ENCODE measurements at regions not wholly inside any gene's neighbourhood (a gene's known extent, or its start where the extent isn't known, plus 50 kb on each side); places are given as distances from the start of the nearest gene placed in this dataset.
"Not testable (repeated sequence)": the region's sequence is repeated elsewhere in the genome, so short reads cannot be mapped to it uniquely, and the experiment has no call there.

- peak; percentile 5 for DNase-seq (ENCODE audit: low read depth)
Observed at GRCh38 chr11:42770444-42771065, 541.2 kb upstream of the API5 start.

- DNase-seq (ENCODE audit: low read depth): no peak
Observed at GRCh38 chr11:42772886-42773285, 538.9 kb upstream of the API5 start.

DNA sequence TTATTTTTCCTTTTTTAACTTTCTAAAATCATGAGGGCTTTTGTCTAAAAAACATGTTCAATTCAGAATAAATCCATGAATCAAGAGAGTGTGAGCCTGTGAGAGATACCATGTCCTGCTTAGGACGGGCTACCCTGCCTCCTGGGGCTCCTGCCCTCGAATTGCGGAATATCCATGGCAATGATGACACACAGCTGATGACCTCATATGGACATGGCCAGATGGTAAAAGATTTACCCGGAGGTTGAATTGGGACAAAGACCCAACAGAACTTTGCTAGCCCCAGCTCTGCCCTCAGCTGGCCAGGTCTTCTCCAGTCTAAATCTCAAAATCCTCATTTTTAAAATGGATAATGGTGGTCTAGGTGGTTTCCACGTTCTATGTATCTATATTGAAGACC is 538.1 kb upstream of the API5 start:
- DNase-seq (ENCODE audit: low read depth): no peak

DNA sequence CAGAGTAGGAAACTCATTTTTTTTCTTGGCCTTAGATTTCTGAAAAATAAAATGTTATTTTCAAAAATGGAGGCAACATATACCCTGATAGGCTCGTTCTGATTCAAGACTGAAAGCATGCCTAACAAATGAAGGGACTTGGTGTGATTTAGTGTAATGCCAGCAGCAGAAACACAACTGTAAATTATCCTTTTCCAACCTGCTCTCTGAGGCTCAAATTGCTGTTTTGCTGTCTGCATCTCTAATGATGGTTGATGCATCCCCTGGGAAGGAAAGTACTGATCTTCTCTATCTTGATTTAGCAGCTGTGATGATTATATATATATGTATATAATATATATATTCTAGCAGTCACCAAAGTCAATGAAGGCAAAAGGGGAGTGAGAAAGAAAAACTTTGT is 537.2 kb upstream of the API5 start:
- DNase-seq (ENCODE audit: low read depth): no peak

DNA sequence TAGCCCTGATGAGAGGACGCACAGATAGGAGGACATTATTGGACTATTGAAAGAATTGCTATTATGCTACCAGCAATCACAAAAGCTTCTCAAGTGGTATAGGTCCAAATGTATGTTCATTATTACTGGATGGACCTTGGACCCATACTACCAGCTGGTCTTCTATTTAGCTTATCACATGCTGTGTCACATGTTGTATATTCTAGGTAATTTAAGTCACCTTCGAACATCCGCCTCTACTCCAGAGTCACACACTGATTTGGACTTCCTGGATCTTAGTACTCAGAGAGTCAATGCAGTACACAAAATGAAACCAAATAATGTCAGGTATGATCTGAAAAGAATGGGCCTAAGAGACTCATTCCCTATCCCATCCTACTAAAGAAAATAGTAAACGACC is 534.0 kb upstream of the API5 start:
- DNase-seq (ENCODE audit: low read depth): no peak

GRCh38 chr11:42778193-42778592 is 533.6 kb upstream of the API5 start:
- no peak for DNase-seq (ENCODE audit: low read depth)

GRCh38 chr11:42779555-42779954 is 532.2 kb upstream of the API5 start:
- DNase-seq (ENCODE audit: low read depth): no peak

GRCh38 chr11:42786981-42787380 is 524.8 kb upstream of the API5 start:
- no peak for DNase-seq (ENCODE audit: low read depth)

DNA sequence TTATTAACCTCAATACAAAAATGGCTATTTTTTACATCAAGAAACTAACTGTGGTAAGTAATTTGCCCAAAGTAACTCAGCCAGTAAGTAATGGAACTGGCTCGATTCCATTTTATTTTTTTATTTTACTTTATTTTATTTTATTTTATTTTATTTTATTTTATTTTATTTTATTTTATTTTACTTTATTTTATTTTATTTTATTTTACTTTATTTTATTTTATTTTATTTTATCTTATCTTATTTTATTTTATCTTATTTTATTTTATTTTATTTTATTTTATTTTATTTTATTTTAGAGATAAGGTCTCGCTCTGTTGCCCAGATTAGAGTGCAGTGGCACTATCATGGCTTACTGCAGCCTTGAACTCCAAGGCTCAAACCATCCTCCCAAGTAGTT is 516.3 kb upstream of the API5 start:
- not testable (repeated sequence) for DNase-seq (ENCODE audit: low read depth)

DNA sequence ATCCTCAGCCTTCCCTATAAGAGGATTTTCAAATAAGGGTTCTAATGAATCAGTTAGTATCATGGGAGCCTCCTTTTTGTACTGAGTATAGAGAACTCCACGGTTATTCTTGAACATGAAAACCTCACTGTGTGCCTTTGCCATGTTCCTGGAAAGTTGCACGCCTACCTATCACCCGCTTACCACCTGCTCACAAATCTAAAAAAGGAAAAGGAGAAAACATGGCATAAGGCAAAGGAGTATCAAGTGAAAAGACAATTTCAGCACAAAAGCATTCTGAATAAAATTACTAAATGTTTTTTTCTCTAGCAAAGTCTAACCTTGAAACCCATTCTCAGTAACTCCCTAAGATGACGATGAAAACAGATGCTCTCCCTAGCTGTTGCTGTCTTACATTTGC is 511.8 kb upstream of the API5 start:
- DNase-seq (ENCODE audit: low read depth): no peak

GRCh38 chr11:42802201-42802899 is 509.4 kb upstream of the API5 start:
- DNase-seq (ENCODE audit: low read depth): no peak

DNA sequence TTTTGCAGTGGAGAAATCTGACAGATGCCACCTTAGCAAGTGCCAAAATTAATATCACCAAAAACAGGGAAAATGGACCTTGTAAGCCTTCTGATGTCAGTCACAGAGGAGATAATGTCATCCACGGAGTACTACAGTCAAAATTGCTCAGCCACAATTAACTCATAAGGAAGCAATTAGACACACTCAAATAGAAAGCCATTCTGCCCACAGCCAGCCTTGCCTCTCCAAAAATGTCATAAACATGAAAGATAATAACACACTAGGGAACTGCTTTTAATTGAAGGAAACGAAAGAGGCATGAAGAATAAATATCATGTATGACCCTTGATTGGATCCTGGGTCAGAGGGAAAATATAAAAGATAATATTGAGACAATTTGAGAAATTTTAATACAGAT is 505.6 kb upstream of the API5 start:
- DNase-seq (ENCODE audit: low read depth): no peak

DNA sequence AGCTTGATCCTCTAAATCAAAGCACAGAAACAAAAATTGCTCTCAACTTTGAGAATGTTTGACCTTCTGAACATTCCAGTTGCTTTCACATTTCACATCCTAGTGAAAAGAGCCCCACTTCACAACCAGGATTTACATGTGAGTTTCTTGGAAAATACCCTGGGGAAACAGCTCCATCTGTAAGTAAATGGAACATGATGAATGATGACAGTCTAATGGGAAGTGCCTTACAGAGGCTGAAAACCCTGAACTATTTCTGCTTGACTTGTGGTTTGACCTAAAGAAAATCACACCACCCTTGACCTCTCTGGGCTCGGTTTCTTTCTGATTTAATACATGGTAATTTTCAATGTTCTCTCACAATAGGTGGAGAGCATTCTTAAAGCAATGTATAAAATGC is 499.4 kb upstream of the API5 start:
- no peak for DNase-seq (ENCODE audit: low read depth)

DNA sequence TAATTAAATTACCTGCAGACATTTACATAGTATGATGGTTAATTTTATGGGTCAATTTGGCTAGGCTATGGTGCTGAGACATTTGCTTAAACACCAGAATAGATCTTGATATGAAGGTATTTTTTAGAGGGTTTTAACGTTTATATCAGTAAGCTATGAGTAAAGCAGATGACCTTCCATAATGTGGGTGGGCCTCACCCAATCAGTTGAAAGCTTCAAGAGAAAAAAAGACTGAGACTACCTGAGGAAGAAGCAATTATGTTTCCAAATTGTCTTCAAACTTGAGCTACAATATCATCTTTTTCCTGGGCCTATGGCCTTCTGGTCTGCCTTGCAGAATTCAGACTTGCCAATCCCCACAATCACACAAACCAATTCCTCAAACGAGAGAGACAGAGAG is 498.8 kb upstream of the API5 start:
- no peak for DNase-seq (ENCODE audit: low read depth)

GRCh38 chr11:42816471-42816870 is 495.3 kb upstream of the API5 start:
- no peak for DNase-seq (ENCODE audit: low read depth)

DNA sequence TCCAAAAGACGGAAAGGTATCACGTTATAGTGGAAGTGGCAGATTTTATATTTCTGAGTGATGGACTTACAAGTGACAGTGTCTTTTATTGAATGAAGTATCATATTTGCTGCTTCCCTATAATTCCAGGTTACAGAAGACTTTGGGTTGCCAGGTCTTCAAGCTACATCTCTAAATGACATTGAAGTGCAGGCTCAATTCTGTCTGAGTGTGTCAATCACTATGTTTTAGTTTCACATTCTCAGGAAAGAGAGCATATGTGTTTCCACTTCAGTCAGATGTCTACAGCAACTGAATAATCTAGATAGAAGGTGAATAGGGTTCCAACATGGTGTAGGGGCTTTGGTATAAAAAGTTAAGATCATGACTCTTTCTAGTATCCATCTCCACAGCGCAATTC is 492.7 kb upstream of the API5 start:
- DNase-seq (ENCODE audit: low read depth): no peak

GRCh38 chr11:42822188-42822587 is 489.6 kb upstream of the API5 start:
- not testable (repeated sequence) for DNase-seq (ENCODE audit: low read depth)

DNA sequence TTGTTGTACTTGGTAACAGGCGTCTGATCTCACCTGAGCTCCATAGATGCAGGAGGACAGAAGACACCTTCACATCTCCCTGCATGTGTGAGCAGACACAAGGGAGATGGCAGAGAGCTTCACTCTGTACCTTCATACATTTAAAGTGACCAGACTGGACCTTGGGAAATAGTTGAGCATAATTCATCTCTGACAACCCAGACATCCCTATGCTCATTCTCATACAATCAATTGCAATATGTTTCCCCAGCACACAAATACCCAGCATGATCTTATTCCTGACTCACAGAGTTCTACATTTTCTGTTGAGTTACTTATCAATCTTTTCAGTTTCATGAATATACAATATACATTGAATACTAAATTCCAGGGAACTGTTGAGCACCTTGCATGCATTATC is 488.2 kb upstream of the API5 start:
- DNase-seq (ENCODE audit: low read depth): no peak

DNA sequence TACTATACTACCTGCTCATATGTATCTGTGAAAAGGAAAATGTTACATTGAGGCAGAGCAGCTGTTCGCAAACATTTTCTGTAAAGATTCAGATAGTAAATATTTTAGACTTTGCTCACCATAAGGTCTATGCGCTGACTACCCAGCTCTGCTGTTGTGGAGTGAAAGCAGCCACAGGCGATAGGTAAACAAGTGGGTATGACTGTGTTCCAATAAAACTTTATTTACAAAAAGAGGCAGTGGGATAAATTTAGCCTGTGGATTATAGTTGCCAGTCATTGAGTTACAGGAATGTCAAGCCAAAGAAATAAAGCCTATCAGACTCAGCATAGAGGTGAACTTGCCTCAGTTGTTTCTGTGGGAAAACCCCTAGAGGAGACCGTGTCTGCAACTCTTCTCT is 487.7 kb upstream of the API5 start:
- no peak for DNase-seq (ENCODE audit: low read depth)

DNA sequence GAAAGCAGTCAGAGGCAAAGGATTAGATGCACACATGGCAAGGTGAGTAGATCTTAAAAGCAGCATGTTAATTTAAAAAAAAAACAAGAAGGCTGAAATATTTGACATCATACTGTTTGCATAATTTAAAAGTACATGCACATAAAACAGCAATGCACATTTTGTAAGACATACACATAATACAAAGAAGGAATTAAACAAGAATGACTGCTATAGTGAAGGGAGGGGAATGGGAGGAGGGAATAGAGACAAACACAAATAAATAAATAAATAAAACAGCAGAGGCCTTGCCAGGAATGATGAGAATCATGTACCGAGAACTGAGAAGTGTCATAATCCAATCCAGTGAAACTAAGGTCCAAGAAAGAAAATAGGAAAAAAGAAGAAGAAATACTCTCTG is 486.2 kb upstream of the API5 start:
- no peak for DNase-seq (ENCODE audit: low read depth)

DNA sequence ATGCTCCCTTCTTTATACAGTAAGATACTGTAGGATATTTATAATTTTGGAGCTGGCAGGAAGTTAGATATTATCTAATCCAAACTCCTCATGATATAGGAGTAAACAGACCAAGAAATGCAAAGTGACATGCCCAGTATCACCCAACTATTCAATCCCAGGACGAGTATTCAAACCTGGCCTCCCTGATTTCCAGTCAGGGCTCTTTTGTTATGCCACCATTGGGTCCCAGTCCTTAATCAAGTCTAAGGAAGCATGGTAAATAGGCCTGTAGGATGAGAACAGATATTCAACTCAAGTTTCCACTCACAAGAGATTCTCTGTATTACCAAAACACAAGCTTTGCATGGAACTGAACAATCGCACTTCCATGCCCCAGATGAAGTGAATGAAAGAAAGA is 484.0 kb upstream of the API5 start:
- no peak for DNase-seq (ENCODE audit: low read depth)

DNA sequence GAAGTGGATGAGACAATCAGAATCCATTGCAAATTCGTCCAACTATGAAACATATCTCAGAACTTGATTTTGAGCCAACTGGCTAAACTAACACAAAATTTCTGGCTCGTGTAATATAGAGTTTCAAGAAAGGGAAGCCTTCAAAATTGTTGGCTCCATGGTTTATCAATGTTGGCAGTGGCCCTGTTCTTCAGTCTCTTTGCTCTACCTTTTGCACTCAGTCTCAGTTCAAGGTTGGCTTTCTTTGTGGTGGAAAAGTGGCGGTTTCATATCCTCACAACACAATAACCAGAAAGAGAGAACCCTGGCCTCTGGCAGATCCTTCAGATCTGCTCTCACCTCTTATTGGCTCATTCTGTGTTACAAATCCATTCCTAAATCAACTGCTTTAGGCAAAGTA is 473.8 kb upstream of the API5 start:
- no peak for DNase-seq (ENCODE audit: low read depth)

DNA sequence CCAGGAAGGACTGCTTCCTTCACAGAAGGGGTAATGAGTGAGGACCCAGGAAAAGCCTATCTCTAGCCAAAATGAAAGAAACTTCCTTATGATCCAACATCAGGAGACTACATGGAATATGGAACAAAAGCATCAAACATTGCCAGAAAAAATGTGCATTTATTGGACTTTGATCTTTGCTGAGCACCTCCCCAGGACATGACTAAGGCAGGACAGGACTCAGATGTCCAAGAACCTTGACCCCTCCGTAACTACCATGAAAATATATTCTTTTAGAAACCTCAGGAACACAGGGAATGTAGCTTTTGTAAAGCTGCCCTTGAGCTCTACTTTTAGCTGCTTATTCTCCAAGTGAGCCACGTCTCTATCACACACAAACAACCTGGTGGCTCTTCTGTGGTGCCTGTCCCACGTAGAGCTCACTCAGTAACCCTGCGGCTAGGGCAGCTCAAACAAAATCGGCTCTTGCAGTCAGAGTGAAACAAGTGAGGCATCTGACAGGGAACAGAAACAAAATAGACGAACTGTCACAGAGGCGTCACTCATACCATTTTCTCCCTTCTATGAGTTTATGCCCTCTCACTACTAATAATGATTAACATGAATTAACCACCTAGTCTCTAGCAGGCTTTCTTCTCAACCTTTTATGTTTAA is 471.5 kb upstream of the API5 start:
- no peak for DNase-seq (ENCODE audit: low read depth)

DNA sequence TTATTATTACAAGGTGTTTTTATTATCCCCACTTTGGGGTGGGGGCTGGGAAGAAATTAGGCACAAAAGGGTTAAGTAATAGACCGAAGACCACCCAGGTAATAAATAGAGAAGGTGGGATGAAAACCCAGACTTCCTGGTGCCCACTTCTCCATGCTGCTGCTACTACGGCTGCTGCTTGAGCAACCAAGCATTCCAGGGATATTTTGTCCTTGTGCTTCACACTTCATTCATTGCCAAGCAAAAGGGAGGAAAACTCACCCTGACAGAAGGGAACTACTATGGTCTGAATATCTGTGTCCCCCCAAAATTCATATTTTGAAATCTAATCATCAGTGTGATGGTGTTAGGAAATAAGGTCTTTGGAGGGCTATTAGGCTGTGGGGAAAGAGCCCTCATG is 470.9 kb upstream of the API5 start:
- no peak for DNase-seq (ENCODE audit: low read depth)

All from ELR (cell line).